Ishikawa (cell line): ENCODE measurements at regions not wholly inside any gene's neighbourhood (a gene's known extent, or its start where the extent isn't known, plus 50 kb on each side); places are given as distances from the start of the nearest gene placed in this dataset.

Experiments used
- EGR1 ChIP-seq: IDR thresholded peaks from 2 replicates; pipeline ENCODE4 v1.6.1; 2012
- EP300 ChIP-seq: IDR thresholded peaks from 2 replicates; pipeline ENCODE4 v1.6.1; 2012; ENCODE audit warnings: borderline replicate concordance
- NFIC ChIP-seq: IDR thresholded peaks from 2 replicates; pipeline ENCODE4 v1.6.1; 2012
- TEAD4 ChIP-seq: IDR thresholded peaks from 2 replicates; pipeline ENCODE4 v1.6.1; 2012
- TF ChIP-seq, protein P1 (sequence below): IDR thresholded peaks from 2 replicates; pipeline ENCODE4 v1.6.1; 2012
- TF ChIP-seq, protein P2 (sequence below): IDR thresholded peaks from 2 replicates; pipeline ENCODE4 v1.6.1; 2012

DNA sequence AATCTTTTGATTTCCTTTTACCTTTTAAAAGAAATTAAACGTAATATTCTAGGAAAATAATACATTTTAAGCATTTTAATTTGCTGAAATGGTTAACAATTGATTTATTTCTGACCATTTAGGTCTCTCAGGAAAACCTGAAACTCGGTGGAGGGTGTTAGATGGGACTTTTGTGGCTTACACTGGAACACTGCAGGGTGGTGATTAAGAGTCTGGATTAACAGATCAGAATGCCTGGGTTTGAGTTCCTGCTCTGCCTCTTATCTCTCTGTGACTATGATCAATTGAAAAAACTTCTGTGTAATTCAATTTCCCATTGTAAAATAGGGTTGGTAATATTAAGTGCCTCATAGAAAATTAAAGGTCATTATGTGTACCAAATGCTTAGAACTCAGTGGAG, 168.7 kb downstream of the UBE2E3 start:
- TF ChIP-seq EP300, result no peak
- TF ChIP-seq, protein P1, sequence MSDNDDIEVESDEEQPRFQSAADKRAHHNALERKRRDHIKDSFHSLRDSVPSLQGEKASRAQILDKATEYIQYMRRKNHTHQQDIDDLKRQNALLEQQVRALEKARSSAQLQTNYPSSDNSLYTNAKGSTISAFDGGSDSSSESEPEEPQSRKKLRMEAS, result no peak
- no peak for TF ChIP-seq NFIC
- TF ChIP-seq, protein P2, sequence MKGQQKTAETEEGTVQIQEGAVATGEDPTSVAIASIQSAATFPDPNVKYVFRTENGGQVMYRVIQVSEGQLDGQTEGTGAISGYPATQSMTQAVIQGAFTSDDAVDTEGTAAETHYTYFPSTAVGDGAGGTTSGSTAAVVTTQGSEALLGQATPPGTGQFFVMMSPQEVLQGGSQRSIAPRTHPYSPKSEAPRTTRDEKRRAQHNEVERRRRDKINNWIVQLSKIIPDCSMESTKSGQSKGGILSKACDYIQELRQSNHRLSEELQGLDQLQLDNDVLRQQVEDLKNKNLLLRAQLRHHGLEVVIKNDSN, result no peak
- TF ChIP-seq EGR1, result no peak
- TF ChIP-seq TEAD4, result no peak
